H1 (cell line): ENCODE measurements at regions not wholly inside any gene's neighbourhood (a gene's known extent, or its start where the extent isn't known, plus 50 kb on each side); places are given as distances from the start of the nearest gene placed in this dataset.

Source experiments
- CTCF ChIA-PET: fragments of 300-600 bp; sonication (Branson Sonifier 250); formaldehyde crosslinking; loops from one replicate; lab custom pipeline; 2021; ENCODE audit not compliant: partially characterized antibody; lab: Charles Lee
- POLR2A ChIA-PET: fragments of 300-600 bp; sonication (Branson Sonifier 250); formaldehyde crosslinking; loops from one replicate; lab custom pipeline; 2021; ENCODE audit warnings: inconsistent platforms; ENCODE audit not compliant: partially characterized antibody; lab: Charles Lee
- DNase-seq, 2 experiments: peaks; one replicate each; pipeline versions ENCODE4 v3.0.0 to v3.0.0-alpha.2; 2010 to 2022; ENCODE audit warnings: low spot score in 2 of 2, low read depth in 1 of 2, mixed read lengths in 1 of 2
- FAIRE-seq: peaks from 2 replicates; lab custom pipeline; 2011; peaks lifted over from hg19 to GRCh38; lab: Jason Lieb, UNC
- H2AFZ ChIP-seq: 2 replicates; pipeline ENCODE4 v1.8.1; 2012; ENCODE audit warnings: low read length, inconsistent platforms
- H2AK5ac ChIP-seq: 2 replicates; pipeline ENCODE4 v1.6.1; 2013; ENCODE audit warnings: low read depth, low read length
- H2BK120ac ChIP-seq: replicated peaks from 2 replicates; pipeline ENCODE3; 2013; ENCODE audit warnings: low read depth, low read length, inconsistent platforms
- H2BK12ac ChIP-seq: 2 replicates; pipeline ENCODE4 v1.6.1; 2013; ENCODE audit warnings: low read depth, low read length
- H2BK15ac ChIP-seq: 2 replicates; pipeline ENCODE4 v1.6.1; 2013; ENCODE audit warnings: low read length
- H2BK20ac ChIP-seq: 2 replicates; pipeline ENCODE4 v1.6.1; 2013; ENCODE audit warnings: low read length
- H2BK5ac ChIP-seq: 2 replicates; pipeline ENCODE4 v1.6.1; 2013; ENCODE audit warnings: low read depth, low read length
- H3K14ac ChIP-seq: 2 replicates; pipeline ENCODE4 v1.6.1; 2013; ENCODE audit warnings: inconsistent platforms; ENCODE audit not compliant: insufficient read length
- H3K18ac ChIP-seq: 2 replicates; pipeline ENCODE4 v1.6.1; 2013; ENCODE audit warnings: low read length; ENCODE audit errors: extremely low read depth
- H3K23ac ChIP-seq: 2 replicates; pipeline ENCODE4 v1.6.1; 2013; ENCODE audit warnings: inconsistent platforms; ENCODE audit not compliant: insufficient read length
- H3K23me2 ChIP-seq: 2 replicates; pipeline ENCODE4 v1.6.1; 2013; ENCODE audit warnings: low read depth, low read length
- H3K27ac ChIP-seq: 2 replicates; pipeline ENCODE4 v1.6.1; 2011; ENCODE audit warnings: low read depth, low read length, inconsistent platforms
- H3K27me3 ChIP-seq, 4 experiments: replicated peaks in 1 of 4; 1 replicate in 1 of 4; 2 replicates in 3 of 4; pipeline versions ENCODE4 v1.6.1 to v1.8.1; 2011 to 2013; ENCODE audit warnings: low read length in 3 of 4, mild to moderate bottlenecking in 3 of 4, inconsistent platforms in 2 of 4, mixed read lengths in 2 of 4, moderate library complexity in 1 of 4; ENCODE audit not compliant: control insufficient read depth in 3 of 4, insufficient read depth in 3 of 4; ENCODE audit errors: extremely low read depth in 1 of 4
- H3K36me3 ChIP-seq, 4 experiments: 2 replicates each; pipeline versions ENCODE4 v1.6.1 to v1.8.1; 2011 to 2013; ENCODE audit warnings: mild to moderate bottlenecking in 4 of 4, low read length in 3 of 4, moderate library complexity in 2 of 4, control low read depth in 1 of 4, inconsistent platforms in 1 of 4; ENCODE audit not compliant: insufficient read depth in 4 of 4, control insufficient read depth in 2 of 4
- H3K4ac ChIP-seq: replicated peaks from 2 replicates; pipeline ENCODE3; 2013; ENCODE audit warnings: low read length, low read depth, mixed read lengths, inconsistent platforms; ENCODE audit not compliant: insufficient read length
- H3K4me1 ChIP-seq, 4 experiments: replicated peaks in 1 of 4; 1 replicate in 1 of 4; 2 replicates in 3 of 4; pipeline versions ENCODE4 v1.6.1 to v1.8.1; 2011 to 2013; ENCODE audit warnings: low read length in 3 of 4, inconsistent platforms in 2 of 4, mixed read lengths in 1 of 4; ENCODE audit not compliant: insufficient read depth in 4 of 4, control insufficient read depth in 3 of 4
- H3K4me2 ChIP-seq, 2 experiments: 2 replicates each; pipeline versions ENCODE4 v1.6.1 to v1.8.1; 2011 to 2013; ENCODE audit warnings: low read depth in 2 of 2, low read length in 2 of 2, control low read depth in 1 of 2, inconsistent platforms in 1 of 2, mild to moderate bottlenecking in 1 of 2; ENCODE audit not compliant: insufficient read depth in 1 of 2
- H3K4me3 ChIP-seq, 4 experiments: fragments of 200-600, 300-600 bp in 1 of 4; sonication (generic), shearing (Covaris generic), sonication (Bioruptor Twin) in 1 of 4; 2 replicates each; pipeline versions ENCODE4 v1.5.1 to v1.8.1; 2011 to 2016; ENCODE audit warnings: low read length in 4 of 4, low read depth in 3 of 4, control low read depth in 2 of 4, inconsistent platforms in 2 of 4, mild to moderate bottlenecking in 2 of 4, mixed read lengths in 1 of 4, moderate library complexity in 1 of 4; ENCODE audit not compliant: insufficient read depth in 2 of 4; ENCODE audit errors: extremely low read depth in 1 of 4
- H3K56ac ChIP-seq: replicated peaks from 2 replicates; pipeline ENCODE3; 2013; ENCODE audit warnings: low read depth, mild to moderate bottlenecking, mixed read lengths, low read length, inconsistent platforms; ENCODE audit not compliant: insufficient read length
- H3K79me1 ChIP-seq: 2 replicates; pipeline ENCODE4 v1.6.1; 2013; ENCODE audit warnings: low read depth, low read length, control low read depth
- H3K79me2 ChIP-seq, 2 experiments: 2 replicates each; pipeline versions ENCODE4 v1.6.1 to v1.8.1; 2012 to 2013; ENCODE audit warnings: low read length in 2 of 2, mild to moderate bottlenecking in 2 of 2, inconsistent platforms in 1 of 2; ENCODE audit not compliant: insufficient read depth in 2 of 2, control insufficient read depth in 1 of 2
- H3K9ac ChIP-seq, 4 experiments: replicated peaks in 1 of 4; 1 replicate in 1 of 4; 2 replicates in 3 of 4; pipeline versions ENCODE4 v1.6.1 to v1.8.1; 2011 to 2013; ENCODE audit warnings: low read depth in 3 of 4, low read length in 3 of 4, control low read depth in 2 of 4, mild to moderate bottlenecking in 2 of 4, moderate library complexity in 2 of 4, inconsistent platforms in 1 of 4; ENCODE audit errors: extremely low read depth in 1 of 4
- H3K9me3 ChIP-seq, 2 experiments: 2 replicates each; pipeline versions ENCODE4 v1.6.1 to v1.8.1; 2012 to 2013; ENCODE audit warnings: mild to moderate bottlenecking in 2 of 2, moderate library complexity in 2 of 2, control low read depth in 1 of 2, inconsistent platforms in 1 of 2, low read depth in 1 of 2, low read length in 1 of 2, mixed read lengths in 1 of 2; ENCODE audit not compliant: insufficient read depth in 2 of 2
- H4K20me1 ChIP-seq, 2 experiments: replicated peaks in 1 of 2; 2 replicates each; pipeline versions ENCODE3 to v1.8.1; 2011 to 2013; ENCODE audit warnings: inconsistent platforms in 2 of 2, low read length in 2 of 2, mild to moderate bottlenecking in 1 of 2; ENCODE audit not compliant: insufficient read depth in 2 of 2, control insufficient read depth in 1 of 2
- H4K5ac ChIP-seq: 2 replicates; pipeline ENCODE4 v1.6.1; 2013; ENCODE audit warnings: low read length, low read depth, mixed read lengths, inconsistent platforms; ENCODE audit not compliant: insufficient read length
- H4K8ac ChIP-seq: 2 replicates; pipeline ENCODE4 v1.8.0; 2013; ENCODE audit warnings: mild to moderate bottlenecking, moderate library complexity, low read length, inconsistent platforms; ENCODE audit not compliant: insufficient read depth; ENCODE audit errors: extremely low read depth
- H4K91ac ChIP-seq: replicated peaks from 2 replicates; pipeline ENCODE3; 2013; ENCODE audit warnings: low read length, mixed read lengths, inconsistent platforms; ENCODE audit not compliant: insufficient read length
- CREB1 ChIP-seq: IDR thresholded peaks from 2 replicates; pipeline ENCODE4 v1.6.1; 2012; ENCODE audit warnings: inconsistent platforms
- HDAC2 ChIP-seq, 2 experiments: fragments of 300-600 bp in 1 of 2; sonication (generic) in 1 of 2; IDR thresholded peaks; 2 replicates each; pipeline ENCODE4 v1.6.1; 2011 to 2012; ENCODE audit warnings: low read depth in 2 of 2, low read length in 2 of 2, mild to moderate bottlenecking in 2 of 2, moderate library complexity in 2 of 2, borderline replicate concordance in 1 of 2, inconsistent platforms in 1 of 2
- JUN ChIP-seq: IDR thresholded peaks from 2 replicates; pipeline ENCODE4 v1.6.1; 2011; ENCODE audit warnings: low read depth, mild to moderate bottlenecking, improper control_type of control experiment, low read length
- JUND ChIP-seq: IDR thresholded peaks from 2 replicates; pipeline ENCODE4 v1.6.1; 2011; ENCODE audit warnings: mild to moderate bottlenecking, improper control_type of control experiment, low read length
- MAX ChIP-seq: IDR thresholded peaks from 2 replicates; pipeline ENCODE4 v1.6.1; 2012; ENCODE audit warnings: inconsistent platforms
- NANOG ChIP-seq: IDR thresholded peaks from 2 replicates; pipeline ENCODE4 v1.6.1; 2011; ENCODE audit warnings: low read length, low read depth, mild to moderate bottlenecking, inconsistent platforms; ENCODE audit not compliant: insufficient read depth, poor library complexity, severe bottlenecking
- NRF1 ChIP-seq: IDR thresholded peaks from 2 replicates; pipeline ENCODE4 v1.6.1; 2011; ENCODE audit warnings: mild to moderate bottlenecking, low read depth, low read length, improper control_type of control experiment
- POLR2AphosphoS5 ChIP-seq: IDR thresholded peaks from 2 replicates; pipeline ENCODE4 v1.6.1; 2011; ENCODE audit warnings: low read depth, low read length
- SIN3A ChIP-seq, 2 experiments: IDR thresholded peaks in 1 of 2; conservative IDR thresholded peaks in 1 of 2; 2 replicates each; pipeline ENCODE4 v1.6.1; 2011 to 2012; ENCODE audit warnings: low read length in 2 of 2, improper control_type of control experiment in 1 of 2, low read depth in 1 of 2, mild to moderate bottlenecking in 1 of 2
- SRF ChIP-seq: IDR thresholded peaks from 2 replicates; pipeline ENCODE4 v1.6.1; 2011; ENCODE audit warnings: mild to moderate bottlenecking, low read depth, low read length, moderate library complexity
- USF2 ChIP-seq: IDR thresholded peaks from 2 replicates; pipeline ENCODE4 v1.6.1; 2011; ENCODE audit warnings: low read length, improper control_type of control experiment
- ZNF274 ChIP-seq: IDR thresholded peaks from 2 replicates; pipeline ENCODE4 v1.7.0; 2012; ENCODE audit warnings: low read length, borderline replicate concordance; ENCODE audit errors: extremely low read depth
- TF ChIP-seq, protein P1 (sequence below): IDR thresholded peaks from 2 replicates; pipeline ENCODE4 v1.6.1; 2012; ENCODE audit warnings: low read length, inconsistent platforms

- Histone ChIP-seq H3K27ac (no peak overlapping the region), H3K27me3 (no peaks in the 10 kb centered on the region; a peak in 1 of 7 replicates), H3K9me3 (no peaks in the 10 kb centered on the region), H3K4me3 (no peak overlapping the region), H3K18ac (no peak overlapping the region), H3K23ac (no peak overlapping the region), H2AK5ac (no peak overlapping the region), H4K20me1 (no peaks in the 10 kb centered on the region), H3K79me2 (no peaks in the 10 kb centered on the region), H4K5ac (no peak overlapping the region), H2BK12ac (no peak overlapping the region), H3K9ac (no peak overlapping the region), H2AFZ (no peak overlapping the region), H2BK120ac (no peak overlapping the region), H3K36me3 (no peaks in the 10 kb centered on the region), H2BK20ac (no peak overlapping the region), H2BK5ac (no peak overlapping the region), H4K8ac (no peak overlapping the region), H3K79me1 (no peaks in the 10 kb centered on the region), H3K4me2 (no peak overlapping the region), H3K23me2 (no peaks in the 10 kb centered on the region), H4K91ac (no peak overlapping the region), H3K4ac (no peak overlapping the region), H3K14ac (no peak overlapping the region), H3K56ac (no peak overlapping the region), H2BK15ac (no peak overlapping the region), H3K4me1 (no peaks in the 10 kb centered on the region)
- no peak for FAIRE-seq
- no peak for DNase-seq
- ChIA-PET CTCF (no interaction called here), POLR2A (no interaction called here)
- TF ChIP-seq HDAC2 (IDR thresholded peaks at IDR 0.05; ENCODE audit: borderline replicate concordance in 1 of 2, low read depth in 2 of 2, low read length in 2 of 2) (no peak), JUND (no peak), SRF (no peak), NANOG (no peak), SIN3A (conservative IDR thresholded peaks at IDR 0.05 in 1 of 2, IDR thresholded peaks at IDR 0.05 in 1 of 2; ENCODE audit: low read depth in 1 of 2, low read length in 2 of 2) (no peak), NRF1 (no peak), MAX (no peak), CREB1 (no peak), POLR2AphosphoS5 (no peak), JUN (no peak), USF2 (no peak), ZNF274 (no peak)
- TF ChIP-seq, protein P1, sequence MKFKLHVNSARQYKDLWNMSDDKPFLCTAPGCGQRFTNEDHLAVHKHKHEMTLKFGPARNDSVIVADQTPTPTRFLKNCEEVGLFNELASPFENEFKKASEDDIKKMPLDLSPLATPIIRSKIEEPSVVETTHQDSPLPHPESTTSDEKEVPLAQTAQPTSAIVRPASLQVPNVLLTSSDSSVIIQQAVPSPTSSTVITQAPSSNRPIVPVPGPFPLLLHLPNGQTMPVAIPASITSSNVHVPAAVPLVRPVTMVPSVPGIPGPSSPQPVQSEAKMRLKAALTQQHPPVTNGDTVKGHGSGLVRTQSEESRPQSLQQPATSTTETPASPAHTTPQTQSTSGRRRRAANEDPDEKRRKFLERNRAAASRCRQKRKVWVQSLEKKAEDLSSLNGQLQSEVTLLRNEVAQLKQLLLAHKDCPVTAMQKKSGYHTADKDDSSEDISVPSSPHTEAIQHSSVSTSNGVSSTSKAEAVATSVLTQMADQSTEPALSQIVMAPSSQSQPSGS: no peak
Observed at GRCh38 chr11:30092518-30092917, 75.7 kb upstream of the KCNA4 start.
